ENCODE measurements at regions not wholly inside any gene's neighbourhood (a gene's known extent, or its start where the extent isn't known, plus 50 kb on each side); places are given as distances from the start of the nearest gene placed in this dataset.

GRCh38 chr15:68525815-68526214 lies 53.0 kb upstream of the CORO2B start:
- DNase-seq (ENCODE audit: low read depth) = no peak

- DNase-seq (ENCODE audit: low read depth) = peak; percentile 46
These were observed 52.5 kb upstream of the CORO2B start for GRCh38 chr15:68526269-68526668.

- DNase-seq (ENCODE audit: low read depth) = no peak
These were observed 52.0 kb upstream of the CORO2B start for GRCh38 chr15:68526784-68527183.

- DNase-seq (ENCODE audit: low read depth) = peak; percentile 17
These were observed 50.0 kb upstream of the CORO2B start for GRCh38 chr15:68528626-68529290.
